Parathyroid adenoma (tissue), 2 donors: ENCODE measurements at regions not wholly inside any gene's neighbourhood (a gene's known extent, or its start where the extent isn't known, plus 50 kb on each side); places are given as distances from the start of the nearest gene placed in this dataset.

Experiments used
- H2AFZ ChIP-seq: fragments of 300-600 bp; sonication (generic); one replicate; pipeline ENCODE4 v1.7.0; 2017; ENCODE audit warnings: antibody characterized with exemption, mild to moderate bottlenecking
- H3K27ac ChIP-seq: fragments of 300-600 bp; sonication (generic); one replicate; pipeline ENCODE4 v1.7.0; 2017
- H3K27me3 ChIP-seq: fragments of 300-600 bp; sonication (generic); one replicate; pipeline ENCODE4 v1.7.0; 2017; ENCODE audit warnings: low read length; ENCODE audit not compliant: control insufficient read depth, insufficient read depth
- H3K36me3 ChIP-seq: fragments of 300-600 bp; sonication (generic); one replicate; pipeline ENCODE4 v1.7.0; 2017; ENCODE audit warnings: low read length; ENCODE audit not compliant: control insufficient read depth, insufficient read depth
- H3K4me1 ChIP-seq: fragments of 300-600 bp; sonication (generic); one replicate; pipeline ENCODE4 v1.7.0; 2017; ENCODE audit warnings: control low read depth
- H3K4me2 ChIP-seq: fragments of 300-600 bp; sonication (generic); one replicate; pipeline ENCODE4 v1.7.0; 2017; ENCODE audit warnings: low read length
- H3K4me3 ChIP-seq: fragments of 300-600 bp; sonication (generic); one replicate; pipeline ENCODE4 v1.7.0; 2017; ENCODE audit warnings: low read depth, low read length
- H3K79me2 ChIP-seq: fragments of 300-600 bp; sonication (generic); one replicate; pipeline ENCODE4 v1.7.0; 2017; ENCODE audit warnings: control low read depth
- H3K9ac ChIP-seq: fragments of 300-600 bp; sonication (generic); one replicate; pipeline ENCODE4 v1.7.0; 2017; ENCODE audit warnings: mild to moderate bottlenecking
- H3K9me3 ChIP-seq: fragments of 300-600 bp; sonication (generic); one replicate; pipeline ENCODE4 v1.7.0; 2017; ENCODE audit warnings: low read length; ENCODE audit not compliant: control insufficient read depth
- CTCF ChIP-seq: fragments of 300-600 bp; sonication (generic); IDR thresholded peaks from one replicate; pipeline ENCODE4 v1.7.0; 2017; ENCODE audit warnings: antibody characterized with exemption, mild to moderate bottlenecking
- donor health status: primary hyperparathyroidism.

- no peaks in the 10 kb centered on the region for H3K27me3 ChIP-seq
- no peak overlapping the region for H2AFZ ChIP-seq
- H3K4me3 ChIP-seq: no peak overlapping the region
- H3K79me2 ChIP-seq: no peaks in the 10 kb centered on the region
- TF ChIP-seq CTCF: no peak
- no peaks in the 10 kb centered on the region for H3K4me1 ChIP-seq
- no peaks in the 10 kb centered on the region for H3K9me3 ChIP-seq
- no peak overlapping the region for H3K27ac ChIP-seq
- no peaks in the 10 kb centered on the region for H3K36me3 ChIP-seq
- H3K9ac ChIP-seq: no peak overlapping the region
- no peak overlapping the region for H3K4me2 ChIP-seq
Measured at GRCh38 chr5:128764601-128765310, 200.5 kb upstream of the SLC27A6 start.

- no peaks in the 10 kb centered on the region for H3K4me1 ChIP-seq
- no peak overlapping the region for H3K4me2 ChIP-seq
- no peaks in the 10 kb centered on the region for H3K36me3 ChIP-seq
- no peak overlapping the region for H3K9ac ChIP-seq
- no peaks in the 10 kb centered on the region for H3K9me3 ChIP-seq
- TF ChIP-seq CTCF: no peak
- no peaks in the 10 kb centered on the region for H3K27me3 ChIP-seq
- no peak overlapping the region for H2AFZ ChIP-seq
- no peak overlapping the region for H3K27ac ChIP-seq
- H3K79me2 ChIP-seq: no peaks in the 10 kb centered on the region
- no peak overlapping the region for H3K4me3 ChIP-seq
Measured at GRCh38 chr5:128765448-128766061, 199.7 kb upstream of the SLC27A6 start.

GRCh38 chr5:128766406-128766805 lies 198.9 kb upstream of the SLC27A6 start:
- no peak overlapping the region for H3K9ac ChIP-seq
- no peaks in the 10 kb centered on the region for H3K27me3 ChIP-seq
- H2AFZ ChIP-seq: no peak overlapping the region
- no peak overlapping the region for H3K4me3 ChIP-seq
- H3K9me3 ChIP-seq: no peaks in the 10 kb centered on the region
- no peak overlapping the region for H3K27ac ChIP-seq
- H3K36me3 ChIP-seq: no peaks in the 10 kb centered on the region
- H3K4me2 ChIP-seq: no peak overlapping the region
- no peaks in the 10 kb centered on the region for H3K4me1 ChIP-seq
- no peak for TF ChIP-seq CTCF
- H3K79me2 ChIP-seq: no peaks in the 10 kb centered on the region

- no peaks in the 10 kb centered on the region for H3K36me3 ChIP-seq
- H3K4me3 ChIP-seq: no peak overlapping the region
- H3K9me3 ChIP-seq: no peaks in the 10 kb centered on the region
- H2AFZ ChIP-seq: no peak overlapping the region
- no peaks in the 10 kb centered on the region for H3K27me3 ChIP-seq
- no peak for TF ChIP-seq CTCF
- no peaks in the 10 kb centered on the region for H3K4me1 ChIP-seq
- H3K79me2 ChIP-seq: no peaks in the 10 kb centered on the region
- no peak overlapping the region for H3K9ac ChIP-seq
- H3K27ac ChIP-seq: no peak overlapping the region
- no peak overlapping the region for H3K4me2 ChIP-seq
Measured at GRCh38 chr5:128770907-128771306, 194.4 kb upstream of the SLC27A6 start.

GRCh38 chr5:128772356-128772755 lies 192.9 kb upstream of the SLC27A6 start:
- Histone ChIP-seq H3K27me3 (no peaks in the 10 kb centered on the region), H3K9ac (no peak overlapping the region), H3K4me1 (no peaks in the 10 kb centered on the region), H2AFZ (no peak overlapping the region), H3K79me2 (no peaks in the 10 kb centered on the region), H3K4me3 (no peak overlapping the region), H3K9me3 (no peaks in the 10 kb centered on the region), H3K36me3 (no peaks in the 10 kb centered on the region), H3K27ac (no peak overlapping the region), H3K4me2 (no peak overlapping the region)
- no peak for TF ChIP-seq CTCF
